ENCODE measurements at regions not wholly inside any gene's neighbourhood (a gene's known extent, or its start where the extent isn't known, plus 50 kb on each side); places are given as distances from the start of the nearest gene placed in this dataset.

GRCh38 chr5:104628911-104629310 lies 1066.3 kb upstream of the NUDT12 start:
- TF ChIP-seq SIN3A (IDR thresholded peaks at IDR 0.05; ENCODE audit: borderline replicate concordance, low read depth, low read length) (no peak), ELF1 (IDR thresholded peaks at IDR 0.05) (no peak), REST (IDR thresholded peaks at IDR 0.05; ENCODE audit: low read depth, low read length) (no peak), JUND (IDR thresholded peaks at IDR 0.05) (no peak), EP300 (IDR thresholded peaks at IDR 0.05; ENCODE audit: borderline replicate concordance in 1 of 2, low read depth in 1 of 2, low read length in 1 of 2) (no peak)
- TF ChIP-seq, protein P1, sequence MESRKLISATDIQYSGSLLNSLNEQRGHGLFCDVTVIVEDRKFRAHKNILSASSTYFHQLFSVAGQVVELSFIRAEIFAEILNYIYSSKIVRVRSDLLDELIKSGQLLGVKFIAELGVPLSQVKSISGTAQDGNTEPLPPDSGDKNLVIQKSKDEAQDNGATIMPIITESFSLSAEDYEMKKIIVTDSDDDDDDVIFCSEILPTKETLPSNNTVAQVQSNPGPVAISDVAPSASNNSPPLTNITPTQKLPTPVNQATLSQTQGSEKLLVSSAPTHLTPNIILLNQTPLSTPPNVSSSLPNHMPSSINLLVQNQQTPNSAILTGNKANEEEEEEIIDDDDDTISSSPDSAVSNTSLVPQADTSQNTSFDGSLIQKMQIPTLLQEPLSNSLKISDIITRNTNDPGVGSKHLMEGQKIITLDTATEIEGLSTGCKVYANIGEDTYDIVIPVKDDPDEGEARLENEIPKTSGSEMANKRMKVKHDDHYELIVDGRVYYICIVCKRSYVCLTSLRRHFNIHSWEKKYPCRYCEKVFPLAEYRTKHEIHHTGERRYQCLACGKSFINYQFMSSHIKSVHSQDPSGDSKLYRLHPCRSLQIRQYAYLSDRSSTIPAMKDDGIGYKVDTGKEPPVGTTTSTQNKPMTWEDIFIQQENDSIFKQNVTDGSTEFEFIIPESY (IDR thresholded peaks at IDR 0.05; ENCODE audit: borderline replicate concordance, low read depth): no peak
- TF ChIP-seq, protein P2, sequence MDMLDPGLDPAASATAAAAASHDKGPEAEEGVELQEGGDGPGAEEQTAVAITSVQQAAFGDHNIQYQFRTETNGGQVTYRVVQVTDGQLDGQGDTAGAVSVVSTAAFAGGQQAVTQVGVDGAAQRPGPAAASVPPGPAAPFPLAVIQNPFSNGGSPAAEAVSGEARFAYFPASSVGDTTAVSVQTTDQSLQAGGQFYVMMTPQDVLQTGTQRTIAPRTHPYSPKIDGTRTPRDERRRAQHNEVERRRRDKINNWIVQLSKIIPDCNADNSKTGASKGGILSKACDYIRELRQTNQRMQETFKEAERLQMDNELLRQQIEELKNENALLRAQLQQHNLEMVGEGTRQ (IDR thresholded peaks at IDR 0.05; ENCODE audit: borderline replicate concordance, low read depth, low read length): no peak
